GM19438 (cell line): ENCODE measurements at regions not wholly inside any gene's neighbourhood (a gene's known extent, or its start where the extent isn't known, plus 50 kb on each side); places are given as distances from the start of the nearest gene placed in this dataset.
"Not testable (repeated sequence)": the region's sequence is repeated elsewhere in the genome, so short reads cannot be mapped to it uniquely, and the experiment has no call there.

Experiments used
- ATAC-seq: cut with Tn5 transposase; IDR thresholded peaks from one replicate; pipeline ENCODE4 v1.9.1; 2021; ENCODE audit warnings: low read depth; ENCODE audit not compliant: unreplicated experiment

DNA sequence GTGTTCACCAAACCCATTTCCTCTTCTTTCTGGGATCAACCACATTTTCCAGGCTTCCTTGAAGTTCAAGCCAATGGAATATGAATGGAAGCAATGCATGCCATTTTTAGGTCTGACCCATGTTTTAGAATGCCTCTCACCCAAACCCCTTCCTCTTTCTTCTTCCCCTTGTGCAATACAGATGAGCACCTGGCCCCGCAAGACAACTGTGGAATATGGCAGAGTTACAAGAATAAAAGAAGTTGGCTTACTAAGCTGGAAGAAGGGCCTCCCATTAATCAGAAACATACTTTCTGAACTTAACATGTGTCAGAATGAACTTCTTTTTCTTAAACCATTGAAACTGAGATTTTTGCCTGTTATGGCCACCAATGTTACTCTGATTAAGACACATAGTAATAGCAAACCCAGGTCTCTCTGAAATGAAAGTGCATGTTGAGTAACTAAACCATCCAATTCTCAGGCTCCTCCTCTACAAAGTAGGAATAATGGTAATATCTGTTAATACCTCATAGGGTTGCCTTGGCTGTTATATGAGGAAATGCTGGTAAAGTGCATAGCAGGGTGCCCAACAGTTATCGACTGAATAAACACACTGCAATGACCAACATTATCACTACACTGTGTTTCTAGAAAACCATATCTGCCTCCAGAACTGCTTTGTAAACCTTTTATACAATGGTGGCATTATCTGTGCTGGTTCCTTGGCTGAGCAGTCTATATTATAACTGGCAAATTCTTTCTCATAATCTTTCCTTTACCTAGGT, 382.2 kb upstream of the NRP1 start:
- ATAC-seq, result no peak

DNA sequence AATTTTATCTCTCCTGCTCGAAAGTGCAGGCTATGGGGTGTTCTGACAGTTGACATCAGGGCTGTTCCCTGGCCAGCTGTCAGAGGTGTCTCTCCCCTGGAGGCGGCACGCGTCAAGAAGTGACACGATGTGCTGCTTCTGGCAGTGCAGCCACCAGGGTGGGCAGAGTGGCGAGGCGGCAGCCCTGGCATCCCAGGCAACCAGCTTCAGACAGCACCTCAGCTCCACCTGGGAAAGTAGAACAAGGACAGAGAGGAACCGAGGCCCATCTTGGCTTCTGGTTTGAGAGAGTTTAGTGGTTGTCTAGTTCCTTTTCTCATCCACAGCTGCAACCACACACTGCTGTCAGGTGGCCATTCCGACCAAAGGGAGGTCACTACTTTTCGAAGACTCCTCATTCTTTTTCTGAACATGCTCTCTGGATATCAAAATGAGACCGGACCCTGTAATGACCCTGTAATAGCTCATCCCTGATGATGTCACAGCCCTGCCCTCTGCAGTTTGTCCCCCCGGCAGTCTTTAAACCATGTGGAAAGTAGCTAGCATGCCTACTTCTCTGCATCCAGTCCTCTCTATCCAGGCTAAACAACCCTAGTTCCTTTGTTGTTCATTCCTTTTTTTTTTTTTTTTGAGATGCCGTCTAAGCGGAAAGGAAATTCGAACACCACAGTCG, 381.0 kb upstream of the NRP1 start:
- ATAC-seq, result no peak

DNA sequence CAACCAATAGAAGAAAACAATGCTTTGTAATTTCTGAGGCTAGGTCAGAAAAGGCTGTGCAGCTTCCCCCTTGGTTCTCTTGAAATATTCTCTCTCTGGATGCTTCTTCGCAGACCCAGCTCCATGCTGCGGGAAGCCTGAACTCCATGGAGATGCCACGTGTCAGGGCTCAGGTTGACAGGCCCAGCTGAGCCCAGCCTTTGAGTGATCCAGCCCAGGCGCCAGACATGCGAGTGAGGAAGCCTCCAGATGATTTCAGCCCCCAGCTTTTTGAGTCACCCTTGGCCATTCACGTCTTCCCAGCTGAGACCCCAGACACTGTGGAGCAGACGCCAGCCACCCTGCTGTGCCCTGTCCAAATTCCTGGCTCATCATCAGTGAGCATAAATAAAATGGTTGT, 378.4 kb upstream of the NRP1 start:
- no peak for ATAC-seq

DNA sequence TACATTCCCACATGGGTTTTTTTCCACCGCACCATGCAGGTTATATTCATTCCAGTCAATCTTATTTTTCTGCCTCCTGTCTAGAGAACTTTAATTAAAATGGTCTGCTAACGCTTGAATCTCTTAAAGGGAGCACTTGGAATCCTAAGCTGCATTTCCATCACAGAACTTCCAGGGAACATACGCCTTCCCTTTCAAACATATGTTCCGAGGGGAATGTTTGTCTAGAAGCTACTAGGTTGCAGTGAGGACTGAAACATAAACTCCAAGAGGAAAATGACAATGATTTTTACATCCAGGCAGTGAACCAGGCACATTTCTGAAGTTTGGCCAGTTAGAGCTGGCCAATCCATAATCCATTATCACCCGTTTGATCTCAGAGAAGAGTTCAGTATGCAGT, 375.5 kb upstream of the NRP1 start:
- no peak for ATAC-seq

DNA sequence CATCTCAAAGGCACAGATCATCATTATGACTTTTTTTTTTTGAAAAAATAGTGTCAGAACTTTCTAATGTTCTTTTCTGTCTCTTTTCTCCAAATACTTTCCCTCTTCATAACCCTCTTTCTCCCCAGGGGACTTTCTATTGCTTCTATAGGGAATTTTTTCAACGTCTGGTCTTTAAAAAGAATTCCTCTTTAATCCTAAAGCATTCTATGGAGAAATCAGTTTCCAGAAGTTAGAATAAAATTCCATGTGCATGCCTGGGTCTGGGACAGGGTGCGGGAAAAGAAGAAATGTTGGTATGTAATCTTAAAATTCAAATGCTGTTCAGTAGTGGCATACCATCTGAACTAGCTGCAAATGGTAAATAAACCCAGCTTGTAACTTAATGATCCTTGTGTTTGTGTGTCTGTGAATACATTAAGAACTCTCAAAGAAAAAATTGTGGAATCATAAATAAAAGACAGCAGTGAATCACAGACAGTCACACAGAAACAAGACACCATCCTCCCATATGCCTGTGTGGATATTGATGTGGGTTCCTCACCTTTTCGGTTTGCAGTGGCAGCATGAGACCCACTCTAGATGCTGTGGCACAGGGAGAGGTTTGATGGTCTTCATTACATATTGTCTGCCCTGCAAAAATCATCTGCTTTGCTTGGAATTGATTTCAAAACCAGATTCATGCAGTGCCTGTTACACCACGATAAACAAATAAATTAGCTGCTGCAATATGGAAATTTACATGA, 374.7 kb upstream of the NRP1 start:
- no peak for ATAC-seq

DNA sequence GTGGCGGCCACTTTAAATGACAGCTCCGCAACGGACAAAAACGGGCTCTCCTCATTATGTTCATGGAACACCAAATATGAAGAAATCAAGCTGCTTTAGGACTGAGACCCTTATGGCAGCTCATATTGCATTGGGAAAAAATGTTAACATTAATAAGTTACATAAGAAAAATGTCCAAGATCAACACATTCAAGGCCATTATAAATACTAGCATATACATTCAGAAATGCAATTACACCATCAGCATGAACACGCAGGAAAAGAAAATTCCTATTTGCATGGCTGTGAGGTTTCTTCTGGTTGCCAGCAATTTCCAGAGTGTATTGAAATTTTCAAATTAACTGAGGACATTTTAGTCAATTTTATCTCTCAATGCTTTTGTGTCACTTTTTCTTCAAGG, 374.1 kb upstream of the NRP1 start:
- ATAC-seq, result no peak

DNA sequence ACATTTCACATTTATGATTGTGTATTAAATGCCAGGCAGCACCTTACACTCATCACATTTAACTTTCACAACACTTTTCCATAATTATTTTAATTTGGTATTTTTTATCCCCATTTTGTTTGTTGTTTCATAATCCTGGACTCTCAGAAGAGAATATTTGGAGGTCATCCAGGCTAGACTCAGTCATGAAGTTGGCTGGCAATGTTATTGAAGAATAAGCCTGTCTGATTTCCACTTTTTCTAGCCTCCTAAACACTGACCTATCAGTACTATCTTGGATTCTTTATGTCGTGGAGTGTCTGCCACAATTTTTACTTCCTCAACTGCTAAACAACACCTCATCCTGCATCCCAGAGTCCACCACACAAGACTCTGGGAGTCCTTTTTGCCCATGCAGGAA, 372.3 kb upstream of the NRP1 start:
- no peak for ATAC-seq

DNA sequence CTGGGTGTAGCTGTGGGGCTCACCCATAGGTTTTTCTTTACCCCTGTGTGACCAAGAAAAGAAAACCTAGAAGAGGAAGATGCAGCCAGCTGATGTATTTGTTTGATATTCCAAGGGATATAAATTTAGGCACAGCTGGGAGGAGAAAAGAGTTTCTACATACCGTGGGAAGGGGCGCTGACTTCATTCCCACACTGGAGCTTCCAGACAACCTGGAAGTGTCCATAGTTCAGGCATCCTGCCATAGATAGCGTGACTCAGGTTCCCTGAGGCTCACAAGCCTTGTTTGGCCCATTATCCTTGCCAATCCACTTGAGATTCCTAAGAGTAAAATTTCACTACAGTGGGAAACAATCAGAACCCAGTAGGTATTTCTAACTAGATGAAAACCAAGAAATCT, 371.7 kb upstream of the NRP1 start:
- ATAC-seq, result no peak

DNA sequence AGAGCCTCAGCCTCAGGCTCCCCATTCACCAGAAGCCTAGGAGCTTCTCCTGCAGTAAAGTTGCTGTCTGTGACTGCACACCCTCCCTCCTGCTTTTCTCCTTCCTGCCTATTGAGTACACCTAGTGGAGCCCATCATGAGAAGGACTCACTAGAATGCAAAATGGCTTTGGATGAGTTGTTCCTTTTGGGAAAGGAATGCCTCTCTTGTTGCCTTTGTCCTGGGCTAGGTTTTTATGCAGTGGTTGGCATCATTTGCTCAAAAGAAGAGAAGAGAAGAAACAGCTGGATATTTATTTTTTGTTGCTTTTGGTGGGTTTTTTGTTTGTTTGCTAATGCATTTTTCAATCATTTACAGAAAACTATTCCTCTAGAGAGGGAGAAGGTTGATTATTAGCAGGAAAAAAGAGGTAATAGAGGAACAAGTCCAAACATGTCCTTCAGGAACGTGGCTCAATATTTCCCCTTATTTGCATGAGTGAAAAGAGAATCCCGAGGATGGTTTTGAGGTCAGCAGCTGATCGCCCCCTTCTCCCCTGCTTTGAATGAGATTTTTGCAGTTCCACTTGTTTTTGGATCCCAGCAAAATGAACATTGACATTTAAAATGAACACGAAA, 369.9 kb upstream of the NRP1 start:
- no peak for ATAC-seq

DNA sequence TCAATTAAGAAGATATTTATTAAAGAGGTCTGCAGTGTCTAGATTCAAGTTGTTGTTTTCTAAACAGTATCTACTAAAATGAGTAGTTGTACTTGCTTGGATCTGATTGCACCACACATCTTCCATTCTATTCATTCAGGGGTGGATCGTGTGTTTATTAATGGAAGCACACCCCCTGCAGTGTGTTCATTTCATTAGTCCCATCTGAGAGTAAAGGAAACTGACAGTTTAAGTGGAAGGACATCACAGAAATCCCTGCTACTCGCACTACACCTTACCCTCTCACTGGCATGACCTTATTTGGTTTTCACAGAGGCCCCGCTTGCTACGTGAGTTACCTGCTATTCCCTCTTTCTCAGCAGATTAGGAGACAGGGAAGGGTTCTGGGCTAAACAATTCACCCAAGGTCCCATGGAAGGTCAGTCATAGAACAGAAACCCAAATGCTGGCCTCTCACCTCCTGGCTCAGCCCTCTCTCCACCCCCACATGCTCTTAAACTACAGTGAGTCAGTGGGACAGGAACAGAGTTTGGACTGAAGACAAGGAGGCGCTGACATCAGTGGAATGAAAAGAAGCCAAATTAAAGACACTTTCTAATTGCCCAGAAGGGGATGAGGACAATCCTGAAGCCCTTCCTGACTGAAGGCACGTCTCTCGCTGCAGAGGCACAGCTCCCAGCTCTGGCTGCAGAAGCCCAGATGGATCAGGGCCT, 369.2 kb upstream of the NRP1 start:
- ATAC-seq, result no peak

DNA sequence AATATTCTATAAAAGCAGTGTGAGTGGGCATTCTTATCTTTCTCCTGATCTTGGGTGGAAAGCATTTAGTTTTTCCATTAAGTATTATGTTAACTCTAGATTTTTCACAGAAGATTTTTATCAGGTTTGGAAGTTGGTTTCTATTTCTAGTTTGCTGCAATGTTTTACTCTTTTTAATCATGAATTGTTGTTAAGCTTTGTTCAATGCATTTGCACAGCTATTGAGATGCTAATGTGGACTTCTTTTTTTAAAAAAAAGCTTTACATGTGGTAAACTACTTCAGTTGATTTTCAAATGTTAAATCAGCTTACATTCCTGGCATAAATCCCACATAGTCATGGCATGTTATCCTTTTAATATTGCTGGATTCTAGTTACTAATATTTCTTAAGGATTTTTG, 363.6 kb upstream of the NRP1 start:
- no peak for ATAC-seq

DNA sequence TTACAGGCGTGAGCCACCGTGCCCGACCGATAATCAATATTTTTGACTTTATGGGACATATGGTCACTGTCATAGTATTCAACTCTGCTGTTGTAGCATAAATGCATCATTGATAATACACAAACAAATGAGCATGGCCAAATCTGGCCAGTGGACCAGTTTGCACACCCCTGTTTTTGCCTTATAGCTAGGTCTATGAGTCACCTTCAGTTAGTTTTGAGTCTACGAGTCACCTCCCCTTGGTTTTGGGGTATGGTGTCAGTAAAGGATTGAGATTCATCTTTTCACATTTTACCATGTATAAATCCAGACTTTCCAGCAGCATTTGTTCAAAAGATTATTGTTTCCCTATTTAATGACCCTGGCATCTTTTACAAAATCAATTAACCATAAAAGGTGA, 362.5 kb upstream of the NRP1 start:
- ATAC-seq, result no peak

DNA sequence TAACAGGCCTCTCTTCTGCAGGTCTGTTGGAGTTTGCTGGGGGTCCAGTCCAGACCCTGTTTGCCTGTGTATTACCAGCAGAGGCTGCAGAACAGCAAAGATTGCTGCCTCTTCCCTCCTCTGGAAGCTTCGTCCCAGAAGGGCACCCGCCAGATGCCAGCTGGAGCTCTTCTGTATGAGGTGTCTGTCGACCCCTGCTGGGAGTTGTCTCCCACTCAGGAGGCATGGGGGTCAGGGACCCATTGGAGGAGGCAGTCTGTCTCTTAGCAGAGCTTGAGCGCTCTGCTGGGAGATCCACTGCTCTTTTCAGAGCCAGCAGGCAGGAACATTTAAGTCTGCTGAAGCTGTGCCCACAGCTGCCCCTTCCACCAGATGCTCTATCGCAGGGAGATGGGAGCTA, 361.1 kb upstream of the NRP1 start:
- ATAC-seq, result no peak

DNA sequence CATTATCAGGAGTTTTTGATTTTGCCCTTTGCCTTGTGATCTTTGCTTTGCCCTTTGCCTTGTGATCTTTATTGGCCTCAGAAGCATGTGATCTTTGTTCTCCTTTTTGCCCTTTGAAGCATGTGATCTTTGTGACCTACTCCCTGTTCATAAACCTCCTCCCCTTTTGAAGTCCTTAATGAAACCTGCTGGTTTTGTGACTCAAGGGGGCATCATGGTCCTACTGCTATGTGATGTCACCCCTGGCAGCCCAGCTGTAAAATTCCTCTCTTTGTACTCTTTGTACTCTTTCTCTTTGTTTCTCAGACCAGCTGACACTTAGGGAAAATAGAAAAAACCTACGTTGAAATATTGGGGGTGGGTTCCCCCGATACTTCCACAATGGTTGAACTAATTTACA, 356.1 kb upstream of the NRP1 start:
- not testable (repeated sequence) for ATAC-seq

DNA sequence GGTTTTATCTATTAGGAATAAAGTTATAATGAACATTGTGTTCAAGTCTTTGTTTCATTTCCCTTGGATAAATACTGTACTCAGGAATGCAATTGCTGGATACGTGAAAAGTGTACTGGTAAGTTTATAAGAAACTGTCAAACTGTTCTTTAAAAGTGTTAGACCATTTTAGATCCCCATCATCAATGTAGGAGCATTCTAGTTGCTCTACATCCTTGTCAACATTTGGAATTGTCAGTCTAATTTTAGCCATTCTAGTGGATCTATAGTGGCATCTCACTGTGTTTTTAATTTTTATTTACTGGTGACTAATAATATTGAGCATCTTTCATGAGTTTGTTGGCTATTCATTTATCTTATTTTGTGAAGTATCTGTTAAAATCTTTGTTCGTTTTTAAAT, 354.0 kb upstream of the NRP1 start:
- ATAC-seq, result no peak

DNA sequence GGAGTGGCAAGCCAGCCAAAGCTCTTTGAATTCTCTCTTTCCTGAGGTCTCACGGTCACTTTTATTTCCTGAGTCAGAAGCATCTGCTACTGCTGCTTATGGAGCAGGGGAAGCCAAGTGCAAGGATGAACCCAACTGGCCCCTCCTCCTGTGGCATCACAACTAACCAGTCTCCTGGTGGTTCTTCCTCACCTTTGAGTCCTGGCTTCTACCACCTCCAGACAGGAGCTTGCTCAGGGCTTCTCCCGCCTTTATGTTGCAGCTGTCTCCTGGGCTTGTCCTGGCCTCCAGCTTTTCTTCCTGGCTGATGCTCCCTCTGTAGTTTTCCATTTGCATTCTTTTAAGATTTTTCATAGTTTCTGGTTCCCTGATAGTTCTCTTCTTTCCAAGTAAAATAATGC, 349.7 kb upstream of the NRP1 start:
- ATAC-seq, result no peak

DNA sequence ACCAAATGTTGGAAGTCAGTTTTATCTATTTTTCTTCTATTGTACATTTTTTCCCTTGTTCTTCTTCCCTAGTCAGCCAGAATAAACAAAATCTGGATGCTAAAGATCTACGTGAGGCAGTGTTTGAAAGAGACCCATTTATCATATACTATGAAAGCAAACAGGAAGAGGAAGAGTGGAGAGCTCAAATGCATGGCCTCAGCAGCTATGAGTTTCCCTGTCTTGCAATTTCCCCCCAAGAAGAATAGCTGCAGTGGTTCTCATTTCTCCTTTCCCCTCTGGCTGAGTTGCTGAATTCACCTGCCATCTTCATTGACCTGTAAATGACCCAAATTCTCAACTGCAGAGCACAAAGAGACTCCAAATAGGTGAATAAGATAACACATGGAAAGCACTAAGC, 347.1 kb upstream of the NRP1 start:
- ATAC-seq, result no peak

DNA sequence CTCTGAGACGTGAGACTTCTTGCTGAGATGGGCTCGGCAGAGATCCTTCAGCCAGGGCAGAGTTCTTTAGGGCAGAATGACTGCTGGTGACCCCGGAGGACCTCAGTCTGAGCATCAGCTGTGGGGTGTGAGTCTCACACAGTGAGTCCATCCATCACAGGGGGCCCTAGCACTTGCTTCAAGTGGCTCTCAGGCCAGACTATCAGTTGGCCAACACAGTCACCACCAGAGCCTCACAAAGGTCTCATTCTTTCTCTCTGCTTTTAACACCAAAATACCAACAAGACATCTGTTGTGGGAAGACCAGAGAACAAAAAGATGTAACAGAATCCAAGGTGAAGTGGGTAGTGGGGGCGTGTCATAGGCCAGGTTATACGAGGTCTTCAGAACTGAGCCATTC, 345.6 kb upstream of the NRP1 start:
- no peak for ATAC-seq

DNA sequence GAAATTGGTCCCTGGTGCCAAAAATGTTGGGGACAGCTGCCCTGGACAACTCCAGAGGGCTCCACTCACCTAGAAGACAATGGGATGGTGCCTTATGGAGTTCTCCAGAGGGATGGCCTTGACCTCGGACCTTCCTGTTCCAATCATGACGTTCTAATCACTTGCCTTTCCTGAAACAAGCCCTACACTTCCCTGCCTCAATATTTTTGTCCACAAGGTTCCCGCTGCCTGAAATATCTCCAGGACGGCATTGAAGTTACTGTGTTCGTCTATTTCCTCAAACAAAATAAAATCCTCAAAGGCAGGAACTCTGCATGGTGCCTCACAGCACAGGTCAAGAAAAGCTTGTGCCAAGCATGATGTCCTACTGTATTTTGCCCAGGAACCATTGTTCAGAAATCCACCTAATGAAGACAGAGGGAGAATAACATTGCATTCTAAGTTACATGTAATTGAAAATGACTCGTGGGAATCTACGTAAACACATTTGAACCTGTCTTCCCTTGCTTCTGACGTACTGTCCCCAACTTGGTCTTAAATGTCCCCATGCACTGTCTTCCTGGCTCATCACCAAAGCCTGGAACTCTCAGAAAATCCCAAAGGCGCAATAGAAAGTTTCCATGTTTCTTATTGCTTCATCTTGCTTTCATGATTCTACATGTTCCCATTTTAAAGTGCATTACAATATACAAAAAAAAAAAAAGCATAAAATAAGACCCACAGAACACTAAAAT, 342.3 kb upstream of the NRP1 start:
- ATAC-seq, result no peak

DNA sequence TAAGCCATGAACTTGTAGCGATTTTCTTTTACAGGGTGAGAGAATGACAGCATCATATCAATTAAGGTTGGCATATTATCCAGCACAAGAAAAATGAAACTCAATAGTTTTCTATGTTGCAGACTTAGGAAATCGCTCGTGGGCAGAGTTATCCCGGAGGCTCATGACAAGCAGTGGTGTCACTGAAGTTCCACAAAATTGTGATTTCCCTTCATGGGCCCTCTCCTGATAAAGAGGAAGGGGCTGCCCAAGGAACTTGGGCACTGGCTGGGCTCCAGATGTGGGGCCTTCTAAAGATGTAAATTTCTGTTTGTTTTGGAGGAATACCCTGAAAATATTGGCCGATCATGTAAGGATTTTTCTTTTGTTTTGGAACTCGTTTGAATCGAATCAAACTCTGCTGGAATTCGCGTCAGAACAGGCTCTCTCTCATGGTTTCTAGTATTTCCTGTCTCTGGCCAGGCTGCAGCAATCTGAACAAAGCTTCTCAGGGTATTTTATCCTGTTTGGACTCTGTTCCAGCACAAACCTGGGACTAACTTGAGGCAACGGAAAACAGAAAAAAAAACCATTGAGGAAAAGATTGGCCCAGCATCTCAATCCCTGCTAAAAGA, 340.6 kb upstream of the NRP1 start:
- no peak for ATAC-seq
